Epithelial cell of proximal tubule (primary cell): ENCODE measurements at regions not wholly inside any gene's neighbourhood (a gene's known extent, or its start where the extent isn't known, plus 50 kb on each side); places are given as distances from the start of the nearest gene placed in this dataset.
"Not testable (repeated sequence)": the region's sequence is repeated elsewhere in the genome, so short reads cannot be mapped to it uniquely, and the experiment has no call there.

ENCODE experiments used
- DNase-seq: peaks from one replicate; pipeline ENCODE4 v3.0.0-alpha.2; 2011; ENCODE audit warnings: low read depth
- H3K4me3 ChIP-seq: 2 replicates; pipeline ENCODE4 v1.5.1; 2011; ENCODE audit warnings: low read depth, mild to moderate bottlenecking, low read length
- CTCF ChIP-seq: conservative IDR thresholded peaks from 2 replicates; pipeline ENCODE4 v1.5.1; 2012; ENCODE audit warnings: low read depth, mild to moderate bottlenecking, low read length

GRCh38 chr16:50487528-50487927 lies 60.7 kb upstream of the NKD1 start:
- DNase-seq = no peak
- no peak overlapping the region for H3K4me3 ChIP-seq
- TF ChIP-seq CTCF = no peak

GRCh38 chr16:50486162-50486561 lies 62.0 kb upstream of the NKD1 start:
- not testable (repeated sequence) for DNase-seq, H3K4me3 ChIP-seq

GRCh38 chr16:50485232-50485631 lies 63.0 kb upstream of the NKD1 start:
- no peak for DNase-seq

GRCh38 chr16:50482271-50482670 lies 65.9 kb upstream of the NKD1 start:
- H3K4me3 ChIP-seq = no peak overlapping the region
- no peak for TF ChIP-seq CTCF
- no peak for DNase-seq

More at GRCh38 chr16:50485232-50485631, 63.0 kb upstream of the NKD1 start:
- TF ChIP-seq CTCF = no peak
- H3K4me3 ChIP-seq = no peak overlapping the region

- DNase-seq = no peak
- no peak for TF ChIP-seq CTCF
Measured at GRCh38 chr16:50480206-50480605, 68.0 kb upstream of the NKD1 start.

GRCh38 chr16:50479771-50480170 lies 68.4 kb upstream of the NKD1 start:
- no peak overlapping the region for H3K4me3 ChIP-seq
- no peak for TF ChIP-seq CTCF
- no peak for DNase-seq

More at GRCh38 chr16:50480206-50480605, 68.0 kb upstream of the NKD1 start:
- no peak overlapping the region for H3K4me3 ChIP-seq

- TF ChIP-seq CTCF = no peak
- DNase-seq = no peak
- no peak overlapping the region for H3K4me3 ChIP-seq
Measured at GRCh38 chr16:50478773-50479149, 69.4 kb upstream of the NKD1 start.
